ENCODE measurements at regions not wholly inside any gene's neighbourhood (a gene's known extent, or its start where the extent isn't known, plus 50 kb on each side); places are given as distances from the start of the nearest gene placed in this dataset.

- TF ChIP-seq REST (IDR thresholded peaks at IDR 0.05; ENCODE audit: low read depth) (no peak), ZNF274 (IDR thresholded peaks at IDR 0.05; ENCODE audit: low read depth, low read length) (no peak), ELF1 (IDR thresholded peaks at IDR 0.05; ENCODE audit: borderline replicate concordance, low read depth) (no peak), TCF7L2 (IDR thresholded peaks at IDR 0.05; ENCODE audit: borderline replicate concordance, extremely low read depth, insufficient read depth, insufficient read length) (no peak)
Measured at GRCh38 chr7:106420736-106421135, 136.0 kb upstream of the NAMPT start (continued).

GRCh38 chr7:106420210-106420609 is 135.4 kb upstream of the NAMPT start:
- intact Hi-C loops (cut with micrococcal nuclease): no loop called here
- H3K4me1 ChIP-seq (ENCODE audit: control insufficient read depth in 1 of 2, insufficient read depth in 2 of 2, low read length in 2 of 2): peaks cover 0 to 5% of the 10 kb centered on the region in 2 experiments; a peak in 1 of 4 replicates
- no peak overlapping the region for H3K27ac ChIP-seq (ENCODE audit: low read depth, low read length)
- no peak overlapping the region for H3K4me3 ChIP-seq (replicated peaks in 1 of 2; ENCODE audit: low read depth in 1 of 2, low read length in 2 of 2)
- no peaks in the 10 kb centered on the region for H3K79me2 ChIP-seq (ENCODE audit: insufficient read depth, low read length)
- H4K20me1 ChIP-seq (ENCODE audit: insufficient read depth): no peaks in the 10 kb centered on the region
- BruUV-seq (replicated peaks): no TSS peak
- no peak overlapping the region for H3K9ac ChIP-seq (ENCODE audit: low read length)
- no peak overlapping the region for H3K4me2 ChIP-seq (ENCODE audit: low read length)
- H3K9me3 ChIP-seq (ENCODE audit: control insufficient read depth in 1 of 2, insufficient read depth in 1 of 2, low read depth in 1 of 2, low read length in 2 of 2): no peaks in the 10 kb centered on the region
- no peak for TF ChIP-seq ZBTB33 (IDR thresholded peaks at IDR 0.05; ENCODE audit: extremely low read depth, insufficient replicate concordance, low read length)
- no peak for TF ChIP-seq JUND (IDR thresholded peaks at IDR 0.05)
- TF ChIP-seq EZH2 (IDR thresholded peaks at IDR 0.05): no peak
- no peak for TF ChIP-seq CEBPB (IDR thresholded peaks at IDR 0.05; ENCODE audit: low read depth)
- no peak for TF ChIP-seq ZFX (IDR thresholded peaks at IDR 0.05)
- no peak for TF ChIP-seq CTCF (IDR thresholded peaks at IDR 0.05 in 2 of 3, conservative IDR thresholded peaks at IDR 0.05 in 1 of 3; ENCODE audit: borderline replicate concordance in 1 of 3, insufficient read depth in 1 of 3, low read depth in 2 of 3, low read length in 2 of 3)
- no peak for TF ChIP-seq CBX3 (IDR thresholded peaks at IDR 0.05; ENCODE audit: low read depth)
- TF ChIP-seq POLR2AphosphoS5 (IDR thresholded peaks at IDR 0.05; ENCODE audit: low read depth, low read length): no peak
- no peak for TF ChIP-seq FOSL1 (IDR thresholded peaks at IDR 0.05; ENCODE audit: low read depth)
- TF ChIP-seq EGR1 (IDR thresholded peaks at IDR 0.05; ENCODE audit: low read depth): no peak
- no peak for TF ChIP-seq ATF3 (IDR thresholded peaks at IDR 0.05)
- no peak for TF ChIP-seq TCF7L2 (IDR thresholded peaks at IDR 0.05; ENCODE audit: borderline replicate concordance, extremely low read depth, insufficient read depth, insufficient read length)
- H3K36me3 ChIP-seq (ENCODE audit: control insufficient read depth in 1 of 2, insufficient read depth in 2 of 2, low read length in 2 of 2): no peaks in the 10 kb centered on the region
- POLR2A ChIA-PET: no interaction called here
- DNase-seq (ENCODE audit: low read depth, low spot score) (no peak), ATAC-seq (no peak)
- no peaks in the 10 kb centered on the region for H3K9me2 ChIP-seq (ENCODE audit: insufficient read depth)
- RAD21 ChIA-PET (ENCODE audit: low non-redundant PET in 1 of 2, low total read pairs in 2 of 2, uncharacterized antibody in 2 of 2, unreplicated experiment in 2 of 2): no interaction called here
- CTCF ChIA-PET: no interaction called here
- no peaks in the 10 kb centered on the region for H3K27me3 ChIP-seq (ENCODE audit: insufficient read depth, low read length)
- H2AFZ ChIP-seq (ENCODE audit: low read depth, low read length, poor library complexity, severe bottlenecking): no peak overlapping the region

Measured in HCT116 (cell line).